Suppressor macrophage treated with lipopolysaccharide for 1 hour (primary cell): ENCODE measurements at regions not wholly inside any gene's neighbourhood (a gene's known extent, or its start where the extent isn't known, plus 50 kb on each side); places are given as distances from the start of the nearest gene placed in this dataset.

Source experiments
- DNase-seq, 3 donors: peaks; one replicate each; pipeline ENCODE4 v3.0.0-alpha.2; 2020 to 2022

DNA sequence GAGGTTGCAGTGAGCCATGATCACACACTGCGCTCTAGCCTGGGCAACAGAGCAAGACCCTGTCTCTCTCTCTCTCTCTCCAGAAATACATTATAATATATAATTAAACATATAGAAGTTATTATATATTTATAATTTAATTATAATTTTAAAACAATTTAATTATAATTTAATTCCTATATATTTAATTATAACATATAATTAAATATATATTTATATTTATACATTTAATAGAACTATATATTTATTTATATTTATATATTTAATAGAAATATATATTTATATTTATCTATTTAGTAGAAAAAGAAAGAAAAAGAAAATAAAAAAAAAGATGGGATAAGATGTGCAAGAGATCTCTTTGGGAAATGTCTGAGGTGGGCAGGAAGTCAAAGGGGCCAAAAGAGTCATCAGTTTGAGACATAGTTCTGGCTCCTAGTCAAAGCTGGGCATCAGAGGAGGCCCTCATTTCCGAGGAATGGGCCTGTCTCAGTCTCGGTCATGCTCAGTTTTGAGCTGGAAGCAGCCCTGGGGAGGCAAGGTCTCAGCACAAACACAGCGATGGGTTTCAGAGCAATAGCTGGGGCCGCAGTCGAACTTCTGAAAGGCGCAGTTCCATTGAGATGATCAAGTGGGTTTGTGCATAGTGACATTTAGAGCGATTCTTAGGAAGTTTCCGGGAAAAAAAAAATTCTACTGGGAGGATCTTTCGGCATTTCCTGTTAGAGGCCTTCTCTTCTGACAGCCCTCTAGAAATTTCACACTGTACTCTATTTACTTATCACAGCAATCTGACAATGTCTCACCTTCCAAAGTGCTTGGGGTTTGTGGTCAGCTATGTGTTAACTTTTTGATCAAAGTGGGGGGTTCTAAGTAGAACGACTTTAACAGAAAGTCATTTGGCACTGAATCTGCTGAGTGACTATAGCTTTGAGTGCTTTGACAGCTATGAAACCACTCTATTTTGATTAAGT is 58.7 kb upstream of the GZMB start:
- DNase-seq = no peak

DNA sequence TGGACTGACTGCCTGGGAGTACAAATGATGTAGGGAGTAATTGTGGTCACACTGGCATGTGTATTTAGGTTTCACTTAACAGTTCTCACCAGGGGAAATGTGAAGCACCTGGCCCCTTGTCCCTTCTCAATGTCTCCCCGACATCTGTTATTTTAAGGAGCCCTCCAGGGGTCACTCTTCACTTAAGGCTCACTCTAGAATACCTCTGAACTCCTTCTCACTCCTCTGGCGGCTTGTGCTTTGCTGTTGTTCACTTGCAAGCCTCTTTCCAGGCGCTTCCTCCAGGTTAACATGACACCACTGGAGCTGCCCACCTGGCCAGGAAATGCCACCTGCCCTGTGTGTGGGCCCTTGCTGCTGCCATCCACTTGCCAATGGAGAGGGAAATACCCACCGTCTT is 56.5 kb upstream of the GZMB start:
- no peak for DNase-seq

DNA sequence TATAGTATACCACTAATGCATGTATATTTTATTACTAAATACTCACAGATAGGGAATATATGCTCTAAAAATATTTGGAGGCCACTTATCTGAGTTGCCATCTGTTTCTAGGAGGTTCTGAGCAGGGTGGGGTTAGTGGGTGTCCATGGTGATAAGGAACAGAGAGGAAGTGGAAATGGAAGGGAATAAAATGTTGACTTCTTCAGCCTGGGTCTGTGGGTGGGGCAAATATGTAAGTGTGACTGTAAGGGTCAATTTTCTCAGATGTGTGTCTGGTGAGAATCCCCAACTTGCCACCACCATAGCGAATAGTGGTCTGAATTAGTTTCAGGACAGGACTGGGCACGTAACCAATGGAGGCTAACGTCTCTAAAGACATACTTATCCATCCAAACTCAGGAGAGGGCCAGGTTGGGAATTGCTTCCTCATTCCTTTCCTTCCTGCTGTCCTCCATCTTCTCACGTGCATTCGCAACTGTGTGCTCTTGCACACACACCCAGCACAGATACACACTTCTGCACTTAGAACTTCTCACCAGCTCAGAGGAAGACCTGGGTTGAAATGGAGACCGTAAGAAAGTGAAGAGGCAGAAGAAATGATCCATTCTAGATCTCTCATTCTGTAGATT is 54.2 kb upstream of the GZMB start:
- DNase-seq = no peak
